Nephron (organoid): ENCODE measurements at regions not wholly inside any gene's neighbourhood (a gene's known extent, or its start where the extent isn't known, plus 50 kb on each side); places are given as distances from the start of the nearest gene placed in this dataset.
"Not testable (repeated sequence)": the region's sequence is repeated elsewhere in the genome, so short reads cannot be mapped to it uniquely, and the experiment has no call there.

Experiments
- H3K27ac Mint-ChIP-seq, 3 experiments: 2 replicates each; pipeline ENCODE4 v1.8.0; 2020; ENCODE audit warnings: mixed read lengths in 3 of 3, mild to moderate bottlenecking in 2 of 3, moderate library complexity in 1 of 3
- H3K27me3 Mint-ChIP-seq: 2 replicates; pipeline ENCODE4 v1.8.0; 2021; ENCODE audit warnings: low read depth, mild to moderate bottlenecking, moderate library complexity, mixed read lengths
- H3K36me3 Mint-ChIP-seq: 2 replicates; pipeline ENCODE4 v1.8.0; 2020; ENCODE audit warnings: low read depth, mixed read lengths
- H3K4me1 Mint-ChIP-seq: 2 replicates; pipeline ENCODE4 v1.8.0; 2020; ENCODE audit warnings: mixed read lengths
- H3K4me3 Mint-ChIP-seq, 3 experiments: 2 replicates each; pipeline ENCODE4 v1.8.0; 2020; ENCODE audit warnings: mild to moderate bottlenecking in 3 of 3, mixed read lengths in 3 of 3, moderate library complexity in 2 of 3
- H3K9me3 Mint-ChIP-seq: 2 replicates; pipeline ENCODE4 v1.8.0; 2020; ENCODE audit warnings: mixed read lengths
- TF ChIP-seq, protein P1 (sequence below), 3 experiments: fragments of 200-600 bp; sonication (generic); IDR thresholded peaks; one replicate each; pipeline ENCODE4 v1.5.0; 2021; ENCODE audit warnings: antibody characterized with exemption in 3 of 3; ENCODE audit not compliant: unreplicated experiment in 3 of 3

DNA sequence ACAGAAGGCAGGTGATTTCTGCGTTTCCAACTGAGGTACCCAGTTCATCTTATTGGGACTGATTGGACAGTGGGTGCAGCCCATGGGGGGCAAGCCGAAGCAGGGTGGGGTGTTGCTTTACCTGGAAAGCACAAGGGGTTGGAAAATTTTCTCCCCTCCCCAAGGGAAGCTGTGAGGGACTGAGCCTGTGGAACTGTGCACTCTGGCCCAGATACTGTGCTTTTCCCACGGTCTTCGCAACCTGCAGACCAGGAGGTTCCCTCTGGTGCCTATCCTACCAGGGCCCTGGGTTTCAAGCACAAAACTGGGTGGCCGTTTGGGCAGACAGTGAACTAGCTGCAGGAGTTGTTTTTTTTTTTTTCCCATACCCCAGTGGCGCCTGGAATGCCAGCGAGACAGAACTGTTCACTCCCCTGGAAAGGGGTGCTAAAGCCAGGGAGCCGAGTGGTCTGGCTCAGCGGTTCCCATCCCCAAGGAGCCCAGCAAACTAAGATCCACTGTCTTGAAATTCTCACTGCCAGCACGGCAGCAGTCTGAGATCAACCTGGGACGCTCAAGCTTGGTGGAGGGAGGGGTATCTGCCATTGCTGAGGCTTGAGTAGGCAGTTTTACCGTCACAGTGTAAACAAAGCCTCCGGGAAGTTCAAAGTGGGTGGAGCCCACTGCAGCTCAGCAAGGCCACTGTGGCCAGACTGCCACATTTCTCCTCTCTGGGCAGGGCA, 97.2 kb downstream of the JRKL start:
- H3K27ac Mint-ChIP-seq: no peak overlapping the region
- H3K9me3 Mint-ChIP-seq: peaks cover 27% of the 10 kb centered on the region
- no peak overlapping the region for H3K4me3 Mint-ChIP-seq
- peaks cover 23% of the 10 kb centered on the region for H3K4me1 Mint-ChIP-seq
- TF ChIP-seq, protein P1, sequence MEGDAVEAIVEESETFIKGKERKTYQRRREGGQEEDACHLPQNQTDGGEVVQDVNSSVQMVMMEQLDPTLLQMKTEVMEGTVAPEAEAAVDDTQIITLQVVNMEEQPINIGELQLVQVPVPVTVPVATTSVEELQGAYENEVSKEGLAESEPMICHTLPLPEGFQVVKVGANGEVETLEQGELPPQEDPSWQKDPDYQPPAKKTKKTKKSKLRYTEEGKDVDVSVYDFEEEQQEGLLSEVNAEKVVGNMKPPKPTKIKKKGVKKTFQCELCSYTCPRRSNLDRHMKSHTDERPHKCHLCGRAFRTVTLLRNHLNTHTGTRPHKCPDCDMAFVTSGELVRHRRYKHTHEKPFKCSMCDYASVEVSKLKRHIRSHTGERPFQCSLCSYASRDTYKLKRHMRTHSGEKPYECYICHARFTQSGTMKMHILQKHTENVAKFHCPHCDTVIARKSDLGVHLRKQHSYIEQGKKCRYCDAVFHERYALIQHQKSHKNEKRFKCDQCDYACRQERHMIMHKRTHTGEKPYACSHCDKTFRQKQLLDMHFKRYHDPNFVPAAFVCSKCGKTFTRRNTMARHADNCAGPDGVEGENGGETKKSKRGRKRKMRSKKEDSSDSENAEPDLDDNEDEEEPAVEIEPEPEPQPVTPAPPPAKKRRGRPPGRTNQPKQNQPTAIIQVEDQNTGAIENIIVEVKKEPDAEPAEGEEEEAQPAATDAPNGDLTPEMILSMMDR (IDR thresholded peaks at IDR 0.05; ENCODE audit: unreplicated experiment in 3 of 3): no peak
- peaks cover 10% of the 10 kb centered on the region for H3K36me3 Mint-ChIP-seq
- H3K27me3 Mint-ChIP-seq: no peaks in the 10 kb centered on the region

DNA sequence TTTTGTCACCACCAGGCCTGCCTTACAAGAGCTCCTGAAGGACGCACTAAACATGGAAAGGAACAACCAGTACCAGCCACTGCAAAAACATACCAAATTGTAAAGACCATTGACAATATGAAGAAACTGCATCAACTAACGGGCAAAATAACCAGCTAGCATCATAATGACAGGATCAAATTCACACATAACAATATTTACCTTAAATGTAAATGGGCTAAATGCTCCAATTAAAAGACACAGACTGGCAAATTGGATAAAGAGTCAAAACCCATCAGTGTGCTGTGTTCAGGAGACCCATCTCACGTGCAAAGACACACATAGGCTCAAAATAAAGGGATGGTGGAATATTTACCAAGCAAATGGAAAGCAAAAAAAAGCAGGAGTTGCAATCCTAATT, 99.1 kb downstream of the JRKL start:
- H3K36me3 Mint-ChIP-seq, H3K27me3 Mint-ChIP-seq, H3K4me3 Mint-ChIP-seq, H3K27ac Mint-ChIP-seq: not testable (repeated sequence)
- Mint-ChIP-seq H3K4me1 (peaks cover 11% of the 10 kb centered on the region), H3K9me3 (peaks cover 27% of the 10 kb centered on the region)

DNA sequence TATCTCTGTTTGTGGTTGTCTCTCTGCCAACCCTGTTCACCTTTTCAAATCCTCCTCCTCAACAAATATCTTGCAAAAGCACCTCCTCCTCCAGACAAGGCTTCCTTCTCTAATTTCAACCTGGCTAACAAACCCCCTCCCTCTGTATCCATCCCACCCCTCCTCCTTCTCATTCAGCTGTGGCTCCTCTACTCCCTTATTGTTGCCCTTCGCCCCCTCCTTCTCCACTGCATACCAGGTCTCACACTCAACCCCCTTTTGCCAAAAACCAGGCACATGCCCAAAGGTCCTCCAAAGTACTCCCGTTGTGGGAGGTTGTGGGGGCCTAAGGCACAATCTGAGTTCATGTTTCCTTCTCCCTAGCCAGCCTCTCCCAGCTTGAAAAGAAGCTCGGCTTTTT, 110.6 kb downstream of the JRKL start:
- no peaks in the 10 kb centered on the region for H3K4me1 Mint-ChIP-seq
- no peak overlapping the region for H3K4me3 Mint-ChIP-seq
- no peaks in the 10 kb centered on the region for H3K27me3 Mint-ChIP-seq
- H3K27ac Mint-ChIP-seq: no peak overlapping the region
- TF ChIP-seq, protein P1 (IDR thresholded peaks at IDR 0.05; ENCODE audit: unreplicated experiment in 3 of 3): no peak
- H3K36me3 Mint-ChIP-seq: no peaks in the 10 kb centered on the region
- peaks cover 12% of the 10 kb centered on the region for H3K9me3 Mint-ChIP-seq

DNA sequence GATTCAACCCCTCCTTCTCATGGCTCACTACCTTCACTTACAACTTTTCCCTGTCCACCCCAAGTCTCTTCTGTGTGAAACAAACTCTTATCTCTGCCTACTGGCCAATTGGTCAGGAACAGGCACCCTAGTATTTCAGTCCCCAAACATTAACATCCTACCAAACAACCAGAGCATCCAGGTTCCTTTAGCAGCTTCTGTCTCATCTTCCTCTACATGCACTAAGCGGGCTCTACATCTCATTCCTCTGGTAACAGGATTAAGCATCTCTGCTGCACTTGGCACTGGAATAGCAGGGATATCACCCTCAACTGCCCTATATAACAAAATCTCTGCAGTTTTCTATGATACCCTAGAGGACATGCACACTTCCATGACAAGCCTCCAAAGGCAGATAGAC, 116.2 kb downstream of the JRKL start:
- Mint-ChIP-seq H3K27ac (no peak overlapping the region), H3K27me3 (no peaks in the 10 kb centered on the region), H3K9me3 (no peaks in the 10 kb centered on the region), H3K4me3 (no peak overlapping the region), H3K36me3 (no peaks in the 10 kb centered on the region), H3K4me1 (peaks cover 14% of the 10 kb centered on the region)
- TF ChIP-seq, protein P1 (IDR thresholded peaks at IDR 0.05; ENCODE audit: unreplicated experiment in 3 of 3): no peak

DNA sequence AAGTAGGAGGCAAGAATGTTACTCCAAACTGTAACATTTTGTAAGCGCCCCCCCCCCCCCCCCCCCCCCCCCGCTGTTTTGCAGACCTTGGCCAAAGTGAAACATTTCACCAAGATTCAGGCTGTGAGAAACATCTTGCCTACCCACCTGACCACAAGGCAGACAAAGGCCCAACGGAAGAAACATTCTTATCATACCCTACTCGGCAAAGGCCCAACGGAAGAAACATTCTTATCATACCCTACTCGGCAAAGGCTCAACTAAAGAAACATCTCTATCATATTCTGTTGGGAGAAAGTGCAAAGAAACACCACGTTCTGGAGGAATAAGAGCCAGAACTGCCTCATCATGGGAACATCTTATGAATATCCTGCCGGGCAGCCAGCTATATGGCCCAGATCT, 117.1 kb downstream of the JRKL start:
- Mint-ChIP-seq H3K9me3 (no peaks in the 10 kb centered on the region), H3K27ac (no peak overlapping the region), H3K4me3 (no peak overlapping the region), H3K4me1 (peaks cover 14% of the 10 kb centered on the region), H3K36me3 (no peaks in the 10 kb centered on the region), H3K27me3 (no peaks in the 10 kb centered on the region)
- TF ChIP-seq, protein P1 (IDR thresholded peaks at IDR 0.05; ENCODE audit: unreplicated experiment in 3 of 3): no peak

DNA sequence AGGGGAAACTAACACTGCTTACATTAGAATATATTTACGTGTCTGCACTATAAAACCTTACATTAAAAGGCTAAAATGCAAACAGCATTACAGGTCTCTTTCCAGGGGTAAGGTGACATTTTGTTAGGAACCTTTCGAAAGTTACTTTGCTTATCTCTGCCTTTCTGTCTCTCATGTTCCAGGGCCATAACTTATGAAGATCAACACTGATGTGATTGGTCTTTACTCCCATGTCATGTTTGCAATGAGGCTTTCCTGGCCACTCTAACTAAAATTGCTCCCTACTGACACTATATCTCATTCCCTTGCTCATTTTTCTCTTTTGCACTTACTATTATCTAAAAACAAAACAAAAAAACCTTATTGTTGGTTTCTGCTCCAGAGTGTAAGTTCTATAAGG, 119.0 kb downstream of the JRKL start:
- Mint-ChIP-seq H3K4me1 (peaks cover 14% of the 10 kb centered on the region), H3K27me3 (no peaks in the 10 kb centered on the region), H3K4me3 (no peak overlapping the region), H3K27ac (no peak overlapping the region), H3K36me3 (no peaks in the 10 kb centered on the region), H3K9me3 (no peaks in the 10 kb centered on the region)
- TF ChIP-seq, protein P1 (IDR thresholded peaks at IDR 0.05; ENCODE audit: unreplicated experiment in 3 of 3): no peak
